Fibroblast of skin of right quadriceps (primary cell): ENCODE measurements at regions not wholly inside any gene's neighbourhood (a gene's known extent, or its start where the extent isn't known, plus 50 kb on each side); places are given as distances from the start of the nearest gene placed in this dataset.
A peak's percentile ranks its signal among the peaks of the same experiment; 100 is the strongest.

ENCODE experiments used
- DNase-seq: peaks from one replicate; pipeline ENCODE4 v3.0.0-alpha.2; 2013

DNA sequence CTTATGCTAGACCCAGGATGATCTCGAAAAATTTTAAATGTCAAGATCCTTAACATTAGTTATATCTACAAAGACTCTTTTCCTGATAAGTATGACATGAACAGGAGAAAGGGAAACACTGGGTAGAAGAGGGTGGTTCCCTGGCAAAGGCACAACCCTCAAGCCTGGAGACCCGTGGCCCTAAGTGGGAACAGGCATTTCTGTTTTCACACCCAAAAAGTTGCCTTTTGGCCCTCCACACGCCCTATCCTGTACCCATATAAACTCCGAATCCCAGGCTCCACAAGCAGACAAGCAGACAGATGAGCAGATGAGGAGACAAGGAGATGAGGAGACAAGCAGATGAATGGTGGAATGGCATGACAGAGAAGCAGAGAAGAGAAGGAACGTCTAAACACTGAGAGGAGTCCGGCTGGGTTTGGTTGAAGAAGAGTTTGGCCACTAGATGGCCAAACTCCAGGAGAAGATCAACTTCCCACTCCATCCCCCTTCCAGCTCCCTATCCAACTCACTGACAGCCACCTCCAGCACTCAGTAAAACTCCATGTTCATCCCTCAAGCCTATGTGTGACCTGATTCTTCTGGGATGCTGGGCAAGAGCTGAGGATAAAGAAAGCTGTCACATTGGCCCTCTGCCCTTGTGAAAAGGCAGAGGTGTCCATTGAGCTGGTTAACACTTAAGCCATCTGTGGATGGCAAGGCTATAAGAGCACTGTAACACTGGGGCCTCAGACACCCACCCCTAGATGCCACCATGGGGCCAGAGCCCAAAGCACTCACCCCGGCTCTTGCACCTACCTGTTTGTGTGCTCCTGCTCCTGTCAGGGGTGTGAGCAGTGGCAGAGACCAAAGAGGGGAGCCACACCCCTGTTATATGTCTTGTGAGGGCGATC lies 139.6 kb upstream of the FAM20A start:
- peak; percentile 4 for DNase-seq

DNA sequence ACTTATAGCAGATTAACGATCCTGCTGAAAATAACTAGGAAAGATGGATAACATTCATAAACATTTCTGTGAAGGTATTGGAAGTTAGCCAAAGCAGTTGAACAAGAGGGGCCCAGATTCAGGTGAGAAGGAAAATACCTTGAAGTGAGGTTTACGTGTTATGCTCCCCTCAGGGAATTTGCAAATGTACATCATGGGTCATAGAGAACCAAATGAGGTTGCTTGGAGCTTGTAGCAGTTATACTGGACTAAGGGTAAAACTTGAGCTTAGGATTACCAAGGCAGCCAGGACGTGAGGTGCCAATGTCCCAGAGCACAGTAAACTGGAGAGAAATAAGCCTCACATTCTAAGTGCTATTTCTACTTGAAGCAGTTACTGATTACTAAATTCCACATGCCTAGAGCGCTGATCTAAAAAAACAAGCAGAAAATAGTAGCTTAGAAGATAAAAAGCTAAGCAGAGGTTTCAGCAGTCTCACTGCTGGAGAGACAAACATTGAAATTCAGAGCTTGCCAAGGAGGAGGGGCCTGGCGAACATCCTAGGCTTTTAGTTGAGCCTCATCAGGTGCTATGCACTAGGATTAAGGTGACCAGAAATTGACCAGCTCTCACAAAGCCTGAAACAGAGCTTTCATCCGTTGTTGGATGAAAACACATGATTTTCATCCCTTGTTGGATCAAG lies 136.7 kb upstream of the FAM20A start:
- no peak for DNase-seq

DNA sequence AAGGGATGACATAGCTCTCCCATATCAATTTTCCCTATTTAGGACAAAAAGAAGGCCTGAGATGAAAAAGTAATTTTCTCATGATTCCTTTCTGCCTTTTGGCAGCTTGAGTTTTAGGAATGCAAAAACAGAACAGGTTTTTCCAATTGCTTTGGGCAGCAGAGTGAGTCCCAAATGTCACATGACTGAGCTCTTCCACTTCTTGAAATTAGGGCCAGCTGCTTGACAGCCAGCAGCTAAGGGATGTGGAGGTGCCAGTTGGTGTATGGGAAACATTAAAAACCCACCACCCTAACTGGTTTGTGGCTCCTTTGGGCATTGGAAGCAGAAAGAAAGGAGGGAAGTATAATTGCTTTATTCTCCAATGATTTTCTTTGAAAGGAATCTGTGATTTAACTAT lies 133.8 kb upstream of the FAM20A start:
- DNase-seq: no peak

DNA sequence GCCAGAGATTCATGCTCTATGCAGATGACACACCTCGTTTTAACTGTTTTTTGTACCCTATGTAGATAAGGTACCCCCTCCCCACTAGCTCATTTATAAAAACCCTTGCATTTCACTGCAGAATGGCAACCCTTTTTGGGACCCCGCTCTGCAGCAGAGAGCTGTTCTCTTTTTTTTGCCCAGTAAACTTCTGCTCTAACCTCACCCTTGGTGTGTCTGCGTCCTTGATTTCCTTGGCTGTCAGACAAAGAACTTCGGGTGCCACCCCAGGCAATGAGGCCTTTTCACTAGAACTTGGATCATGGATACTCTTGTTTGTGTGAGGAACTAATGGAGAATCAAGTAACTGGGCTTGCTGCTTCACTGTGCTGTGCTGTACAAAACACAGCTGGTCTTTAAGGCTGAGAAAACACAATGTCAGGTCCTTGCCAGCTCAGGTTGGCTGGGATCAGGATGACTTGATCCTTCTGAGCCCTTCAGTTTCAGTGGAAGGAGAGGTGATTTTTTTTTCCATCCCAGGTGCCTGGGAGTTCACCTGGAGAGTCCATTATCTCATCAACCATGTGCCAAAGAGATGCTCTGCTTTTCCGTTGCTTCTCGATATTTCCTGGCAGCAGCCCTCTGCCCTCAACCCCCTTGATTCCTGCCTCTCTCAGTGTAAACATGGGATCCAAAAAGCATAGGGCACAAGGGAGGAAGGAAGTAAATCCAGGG lies 133.2 kb upstream of the FAM20A start:
- DNase-seq: no peak

DNA sequence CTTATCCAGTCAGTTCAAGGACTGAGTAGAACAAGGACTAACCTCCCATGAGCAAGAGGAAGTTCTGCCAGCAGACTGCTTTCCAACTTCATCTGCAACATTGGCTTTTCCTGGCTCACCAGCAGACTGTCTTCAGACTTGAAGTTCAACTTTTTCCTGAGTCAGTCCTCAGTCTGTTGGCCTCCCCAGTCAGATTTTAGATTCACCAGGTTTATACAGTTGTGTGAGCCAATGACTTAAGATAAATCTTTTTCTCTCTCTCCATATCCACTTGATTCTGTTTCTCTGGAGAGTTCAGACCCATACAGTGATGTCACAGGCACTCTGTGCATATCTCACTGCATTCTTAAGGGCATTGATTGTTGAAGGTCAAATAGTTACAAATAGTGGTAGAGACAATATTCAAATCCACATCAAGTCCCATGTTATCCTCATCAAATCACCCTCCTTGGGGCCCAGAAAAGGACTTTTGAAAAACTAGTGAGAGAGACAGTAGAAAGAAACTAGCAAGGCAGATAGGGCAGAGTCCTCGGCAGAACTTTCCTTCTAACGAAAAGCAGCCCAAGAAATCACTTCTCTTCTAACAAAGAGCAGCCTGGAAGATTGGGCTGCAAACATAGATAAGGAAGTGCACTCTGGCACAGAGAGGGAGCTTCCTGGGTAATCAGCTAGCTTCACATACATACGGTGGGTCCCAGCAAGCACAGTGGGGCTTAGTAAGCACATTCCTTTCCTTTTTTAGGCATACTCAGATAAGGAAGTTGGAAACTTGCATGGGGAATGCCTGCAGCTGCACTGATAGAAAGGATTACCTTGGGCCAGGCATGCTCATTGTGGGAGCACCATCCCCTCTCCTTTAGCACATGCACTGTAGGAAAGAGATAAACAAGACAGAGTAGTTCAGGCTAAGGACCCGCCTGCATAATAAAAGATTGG lies 132.3 kb upstream of the FAM20A start:
- peak; percentile 71 for DNase-seq

DNA sequence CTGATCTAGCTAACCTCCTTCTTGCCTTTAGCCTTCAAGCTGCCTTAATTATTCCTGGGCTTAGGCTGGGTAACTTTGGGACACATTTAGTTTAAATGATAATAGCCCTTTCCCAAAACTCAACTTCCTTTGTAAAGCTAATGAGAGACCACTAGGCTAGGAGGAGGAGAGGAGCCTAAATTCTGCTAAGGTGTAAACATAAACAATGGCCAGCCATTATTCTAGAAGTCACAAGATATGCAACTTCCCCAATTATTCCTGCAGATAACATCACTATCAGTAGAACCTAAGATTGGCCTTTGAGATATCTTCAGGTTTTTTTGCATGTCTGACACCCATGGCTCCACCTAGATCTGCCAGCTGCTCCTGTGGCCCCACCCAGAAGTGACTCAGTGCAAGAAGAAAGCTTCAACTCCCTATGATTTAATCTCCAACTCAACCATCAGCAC lies 131.2 kb upstream of the FAM20A start:
- no peak for DNase-seq

DNA sequence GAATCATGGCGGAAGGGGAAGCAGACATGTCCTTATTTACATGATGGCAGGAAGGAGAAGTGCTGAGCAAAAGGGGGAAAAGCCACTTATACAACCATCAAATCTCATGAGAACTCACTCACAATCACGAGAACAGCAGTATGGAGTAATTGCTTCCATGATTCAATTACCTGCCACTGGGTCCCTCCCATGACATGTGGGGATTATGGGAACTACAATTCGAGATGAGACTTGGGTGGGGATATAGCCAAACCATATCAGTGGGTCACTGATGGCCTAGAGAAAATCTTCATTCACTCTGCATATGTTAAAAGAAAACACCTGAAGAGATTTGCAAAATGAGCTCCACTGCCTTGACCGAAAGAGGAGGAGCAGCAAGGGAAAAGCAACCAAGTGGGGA lies 130.3 kb upstream of the FAM20A start:
- DNase-seq: no peak

DNA sequence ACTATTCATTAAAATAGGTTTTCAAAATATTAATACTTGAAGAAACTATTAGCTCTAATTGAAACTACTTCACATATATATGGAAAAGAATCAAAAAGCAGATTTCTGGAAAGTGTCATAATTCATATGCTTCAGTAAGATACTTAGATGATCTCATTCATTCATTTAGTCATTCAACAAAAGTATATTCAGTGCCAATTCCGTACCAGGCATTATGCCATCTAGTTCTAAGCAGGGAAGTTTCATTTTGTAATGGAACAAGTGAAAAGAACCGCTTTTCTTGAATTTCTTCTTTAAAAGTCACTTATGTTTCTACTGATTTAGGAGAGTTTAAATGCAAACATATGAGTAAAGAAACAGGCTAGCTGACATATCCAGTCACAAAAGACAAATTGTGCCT lies 118.3 kb upstream of the FAM20A start:
- peak; percentile 18 for DNase-seq

DNA sequence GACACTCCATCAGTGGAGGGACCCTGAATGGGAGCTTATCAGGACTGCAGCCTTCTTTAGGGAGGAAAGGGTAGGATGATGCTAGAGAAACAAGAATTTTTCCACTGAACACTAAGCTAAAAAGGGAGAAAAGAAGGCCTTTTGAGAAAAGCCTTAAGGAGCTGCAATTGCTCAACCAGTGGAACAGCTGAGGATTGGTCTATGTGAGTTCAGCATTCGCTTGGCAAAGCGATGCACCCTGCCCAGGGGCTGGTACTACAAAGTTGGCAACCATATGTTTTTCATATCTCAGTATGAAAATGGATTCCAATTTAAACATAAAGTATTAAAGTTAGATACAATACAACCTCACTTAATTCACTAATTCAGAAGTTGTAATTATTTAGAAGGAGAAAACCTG lies 117.8 kb upstream of the FAM20A start:
- no peak for DNase-seq

DNA sequence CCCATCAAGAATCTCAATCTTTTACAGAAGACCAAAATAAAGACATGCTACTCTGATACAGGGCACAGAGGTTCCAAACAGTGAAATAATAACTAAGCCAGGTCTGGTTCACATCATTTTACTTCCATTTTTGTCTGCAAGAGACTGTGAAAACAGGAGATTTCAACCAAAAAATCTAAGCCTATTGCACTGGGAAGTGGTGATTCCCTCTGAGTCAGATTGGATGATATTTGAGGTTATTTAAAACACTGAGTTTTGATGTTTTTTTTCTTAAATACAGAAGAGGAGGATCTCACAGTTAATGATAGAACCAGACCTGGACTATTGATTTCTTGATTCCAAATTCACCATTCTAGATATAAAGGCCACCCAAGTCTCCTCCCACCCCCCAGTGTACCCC lies 117.3 kb upstream of the FAM20A start:
- DNase-seq: no peak

DNA sequence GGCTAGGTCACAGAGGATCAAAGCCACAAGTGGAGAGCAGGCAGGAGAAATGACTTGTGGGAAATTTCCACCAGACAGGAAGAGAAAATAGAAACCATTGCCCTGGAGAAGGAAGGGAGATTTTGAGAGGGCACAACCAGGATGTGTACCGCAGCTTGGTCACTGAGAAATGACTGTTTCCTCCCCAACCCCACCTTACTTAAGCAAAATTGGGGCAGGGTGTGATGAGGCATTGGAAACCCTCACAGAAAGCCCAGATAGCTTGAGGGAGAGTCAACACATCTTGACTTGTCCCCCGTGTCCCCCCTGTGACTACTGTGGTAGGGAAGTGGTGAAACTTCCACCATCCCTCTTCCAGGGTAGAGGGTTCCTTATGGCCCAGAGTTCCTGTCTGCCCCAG lies 113.5 kb upstream of the FAM20A start:
- no peak for DNase-seq

DNA sequence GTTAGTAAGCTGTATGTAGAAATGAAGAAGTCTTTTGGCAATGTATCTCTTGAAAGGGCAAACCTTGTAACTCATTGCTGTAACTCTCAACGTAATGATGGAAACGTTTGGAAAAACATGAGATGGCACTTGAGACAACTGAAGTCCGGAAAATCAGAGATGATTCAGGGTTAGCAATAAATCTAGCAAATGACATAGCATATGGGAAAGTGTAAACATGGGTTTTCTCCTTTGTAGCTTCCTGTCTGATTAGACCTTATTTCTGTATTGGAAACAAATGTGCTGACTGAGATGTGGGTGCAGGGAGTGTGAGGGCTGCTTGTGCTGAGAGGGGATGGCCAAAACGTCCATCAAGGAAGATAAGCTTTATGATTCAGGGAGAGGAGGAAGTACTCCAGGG lies 110.7 kb upstream of the FAM20A start:
- peak; percentile 77 for DNase-seq

DNA sequence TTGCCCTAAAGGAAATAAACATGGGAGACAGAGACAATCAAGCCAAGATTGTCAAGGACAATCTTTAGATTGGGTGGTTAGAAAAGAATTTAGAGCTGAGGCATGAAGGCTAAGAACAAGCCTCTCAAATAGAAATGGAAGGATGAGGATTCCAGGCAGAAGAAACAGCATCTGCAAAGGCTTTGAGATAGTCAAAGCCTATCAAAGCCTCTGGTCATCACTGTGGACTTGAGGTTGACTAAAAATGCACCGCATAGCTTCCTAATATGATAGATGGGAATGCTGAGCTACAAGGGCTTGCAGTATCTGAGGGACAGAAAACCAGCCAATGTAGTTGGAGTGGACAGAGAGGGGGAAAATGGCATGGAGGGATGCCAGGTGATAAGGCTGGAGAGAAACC lies 109.8 kb upstream of the FAM20A start:
- DNase-seq: peak; percentile 17

DNA sequence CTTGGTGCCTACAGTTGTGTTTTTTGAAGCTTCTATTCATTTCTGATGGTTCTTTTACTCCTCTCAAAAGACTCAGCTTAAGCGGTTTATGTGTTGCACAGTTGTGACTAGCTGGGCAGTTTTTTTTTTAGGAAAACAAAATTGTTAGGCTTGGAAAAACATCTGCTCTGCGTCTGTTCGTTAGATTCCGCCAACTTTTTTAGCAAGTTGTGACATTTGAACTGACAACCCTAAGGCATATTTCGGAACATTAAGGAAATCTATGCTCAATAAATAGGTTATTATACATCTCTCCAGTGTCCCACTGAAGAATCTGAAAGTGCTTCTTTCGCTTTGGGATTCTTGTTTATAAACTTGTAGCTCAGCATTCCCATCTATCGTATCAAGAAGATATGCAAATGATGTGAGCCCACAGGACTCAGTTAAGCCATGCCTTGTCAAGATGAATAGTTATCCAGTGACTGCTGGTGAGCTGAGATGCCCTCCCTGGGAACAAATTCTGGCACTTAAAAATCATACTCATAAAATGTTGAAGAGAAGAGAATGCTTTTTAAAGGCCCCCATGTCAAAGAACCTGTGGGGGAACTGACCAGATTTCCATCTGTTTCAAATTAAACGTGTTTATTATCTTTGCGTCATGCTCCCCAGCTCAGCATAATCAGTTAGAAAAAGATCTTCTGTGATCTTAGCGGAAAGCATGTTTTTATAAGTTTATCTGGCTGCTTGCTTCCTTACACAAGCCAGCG lies 109.0 kb upstream of the FAM20A start:
- DNase-seq: peak; percentile 90

DNA sequence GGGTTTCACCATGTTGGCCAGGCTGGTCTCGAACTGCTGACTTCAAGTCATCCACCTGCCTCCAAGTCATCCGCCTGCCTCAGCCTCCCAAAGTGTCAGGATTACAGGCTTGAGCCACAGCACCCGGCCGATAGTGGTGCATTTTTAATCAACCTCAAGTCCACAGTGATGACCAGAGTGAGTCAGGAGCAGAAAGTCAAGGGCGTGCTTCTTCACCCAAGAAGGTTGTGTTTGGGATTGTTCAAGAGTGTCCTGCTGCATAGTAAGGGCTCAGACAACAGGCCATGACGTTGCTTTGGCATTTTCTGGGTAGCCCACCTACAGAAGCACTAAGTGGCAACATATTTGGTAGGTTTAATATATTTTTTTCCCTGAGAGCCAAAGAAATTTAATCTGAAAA lies 108.3 kb upstream of the FAM20A start:
- no peak for DNase-seq

DNA sequence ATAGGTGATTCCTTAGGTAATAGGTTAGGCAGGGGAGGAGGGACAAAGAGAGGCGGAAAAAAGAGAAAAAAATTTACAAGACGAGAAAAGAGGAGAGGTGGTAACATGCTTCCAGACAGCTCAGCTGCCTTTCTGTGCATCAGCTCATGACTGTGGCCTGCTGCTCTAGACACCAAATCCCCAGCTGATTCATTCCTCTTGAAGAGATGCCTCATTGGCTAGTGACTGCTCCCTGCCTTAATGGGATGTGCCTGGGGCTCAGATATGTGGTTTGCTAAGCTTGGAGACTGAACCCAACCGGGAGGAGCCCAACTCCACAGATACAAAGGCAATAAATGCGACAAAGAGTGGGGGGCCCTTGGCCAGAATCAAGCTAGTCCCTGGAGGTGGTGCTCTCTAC lies 105.9 kb upstream of the FAM20A start:
- DNase-seq: peak; percentile 86

DNA sequence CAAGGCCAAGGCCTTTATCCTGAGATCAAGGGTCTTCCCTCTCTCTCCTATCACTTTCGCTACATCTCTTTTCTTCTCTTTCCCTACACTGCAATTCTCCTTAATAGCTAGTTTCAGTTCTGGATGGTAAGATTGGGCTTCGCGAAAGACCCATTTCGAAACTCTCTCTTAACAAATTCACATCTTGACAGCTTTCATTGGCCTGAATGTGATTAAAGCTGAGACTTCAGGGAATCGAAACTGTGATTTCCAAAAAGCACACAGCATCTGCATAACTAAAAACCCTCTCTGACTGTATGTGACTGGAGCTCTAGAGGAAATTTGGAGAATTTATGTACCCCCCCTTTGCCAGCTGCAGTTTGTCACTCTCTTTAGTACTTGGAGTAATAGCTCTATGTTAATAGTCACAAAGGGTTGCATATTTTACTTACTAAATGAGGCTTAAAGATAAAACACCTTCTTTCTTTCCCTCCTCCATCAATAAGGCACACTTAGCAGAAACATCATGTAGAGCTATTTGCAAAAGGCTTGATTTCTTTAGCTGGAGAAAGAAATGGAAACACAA lies 105.3 kb upstream of the FAM20A start:
- peak; percentile 2 for DNase-seq

DNA sequence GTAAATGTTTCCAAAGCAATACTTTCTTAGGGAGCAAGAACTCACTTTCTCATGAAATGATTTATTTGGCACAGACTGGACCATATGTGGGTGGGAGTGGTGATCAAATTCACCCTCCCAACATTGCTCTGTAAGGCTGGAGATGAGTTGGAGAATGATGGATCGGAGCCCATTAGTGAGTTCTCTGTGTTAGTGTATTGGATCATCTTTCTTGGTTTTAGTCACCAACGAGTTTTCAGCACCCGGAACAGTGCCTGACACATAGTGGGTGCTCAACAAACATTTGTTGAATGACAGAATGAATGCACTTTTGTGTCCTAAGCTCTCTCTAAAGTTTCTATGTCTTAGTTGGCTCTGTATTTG lies 104.5 kb upstream of the FAM20A start:
- no peak for DNase-seq

DNA sequence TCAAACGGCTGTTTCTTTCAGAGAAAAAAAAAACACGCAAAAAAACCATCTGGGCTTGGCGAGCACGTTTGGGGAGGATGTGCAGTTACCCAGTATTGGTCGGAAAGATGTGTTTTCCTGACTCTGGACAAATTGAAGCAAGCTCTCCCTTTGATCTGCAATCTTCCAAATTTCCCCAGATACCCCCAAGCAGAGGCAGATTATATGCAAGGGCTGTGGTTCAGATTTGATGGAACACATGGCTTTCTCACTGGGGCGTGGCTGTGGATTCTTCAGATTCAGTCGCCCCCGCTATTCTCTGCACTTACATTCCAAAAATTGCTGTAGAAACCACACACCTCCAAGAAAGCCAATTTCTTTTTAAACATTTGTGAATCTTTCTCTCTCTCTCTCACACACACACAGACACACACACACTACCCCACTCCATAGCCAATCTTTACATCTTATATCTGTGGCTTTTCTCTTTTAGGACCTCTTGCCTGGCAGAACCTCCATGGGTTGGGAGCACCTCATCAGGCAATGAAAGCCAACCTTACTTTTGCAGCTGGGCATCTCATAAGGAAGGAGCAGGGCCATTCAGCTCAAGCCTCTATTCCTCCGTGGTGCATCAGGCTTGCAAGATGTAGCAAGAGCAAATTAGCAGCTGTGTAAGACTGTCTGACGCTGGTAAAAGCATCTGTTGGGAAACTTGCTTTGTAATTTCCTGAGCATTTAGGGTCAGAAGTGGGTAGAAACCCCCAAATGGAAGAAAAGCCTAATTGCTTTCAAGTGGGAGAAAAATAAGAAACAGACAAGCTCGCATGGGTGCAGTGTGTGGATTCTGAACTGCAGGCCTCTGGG lies 103.9 kb upstream of the FAM20A start:
- DNase-seq: peak; percentile 93

DNA sequence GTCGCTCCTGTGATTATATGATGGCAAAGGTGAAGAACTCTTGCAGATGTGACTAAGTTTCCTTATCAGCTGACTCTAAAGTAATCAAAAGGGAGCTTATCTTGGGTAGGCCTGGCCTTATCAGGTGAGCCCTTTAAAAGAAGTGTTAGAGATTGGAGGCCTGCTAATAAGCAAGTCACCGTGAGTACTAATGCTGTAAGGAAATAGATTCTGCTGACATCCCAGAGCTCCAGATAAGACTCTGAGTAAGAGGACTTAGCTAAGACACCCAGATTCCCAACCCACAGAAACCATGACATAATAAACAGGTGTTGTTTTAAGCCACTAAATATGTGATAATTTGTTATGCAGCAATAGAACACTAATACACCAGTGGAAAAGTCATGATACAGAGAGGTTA lies 99.9 kb upstream of the FAM20A start:
- no peak for DNase-seq

DNA sequence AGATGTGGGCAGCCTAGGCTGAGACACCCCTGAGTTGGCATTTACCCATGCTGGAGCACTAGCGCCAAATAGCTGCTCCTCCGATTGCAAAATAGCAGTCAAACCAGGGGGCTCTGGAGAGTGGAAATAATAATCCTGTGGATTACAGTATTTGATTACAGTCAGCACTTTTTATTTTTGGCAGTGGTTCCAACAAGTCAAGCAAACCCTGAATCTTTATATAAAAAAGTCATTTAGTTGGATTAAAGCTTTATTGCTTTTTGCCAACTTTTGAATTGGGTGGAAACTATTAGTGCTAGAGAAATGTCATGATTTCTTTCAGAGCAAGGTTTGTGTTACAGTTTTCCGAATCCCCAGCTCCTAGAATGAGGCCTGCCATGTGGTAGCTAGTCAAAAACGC lies 99.3 kb upstream of the FAM20A start:
- no peak for DNase-seq
